OCI-LY1 (cell line): ENCODE measurements at regions not wholly inside any gene's neighbourhood (a gene's known extent, or its start where the extent isn't known, plus 50 kb on each side); places are given as distances from the start of the nearest gene placed in this dataset.

ENCODE experiments used
- EZH2 ChIP-seq: fragments of 200-600 bp; sonication (generic), shearing (Covaris generic); IDR thresholded peaks from 2 replicates; pipeline ENCODE4 v1.8.0; 2017; ENCODE audit warnings: borderline replicate concordance, mixed run types, mild to moderate bottlenecking, antibody characterized with exemption, low read length, moderate library complexity, mixed read lengths
- TF ChIP-seq, protein P1 (sequence below): fragments of 200-600 bp; sonication (generic), shearing (Covaris generic); IDR thresholded peaks from 2 replicates; pipeline ENCODE4 v1.5.1; 2017; ENCODE audit warnings: mild to moderate bottlenecking, antibody characterized with exemption, low read length, moderate library complexity, mixed read lengths

DNA sequence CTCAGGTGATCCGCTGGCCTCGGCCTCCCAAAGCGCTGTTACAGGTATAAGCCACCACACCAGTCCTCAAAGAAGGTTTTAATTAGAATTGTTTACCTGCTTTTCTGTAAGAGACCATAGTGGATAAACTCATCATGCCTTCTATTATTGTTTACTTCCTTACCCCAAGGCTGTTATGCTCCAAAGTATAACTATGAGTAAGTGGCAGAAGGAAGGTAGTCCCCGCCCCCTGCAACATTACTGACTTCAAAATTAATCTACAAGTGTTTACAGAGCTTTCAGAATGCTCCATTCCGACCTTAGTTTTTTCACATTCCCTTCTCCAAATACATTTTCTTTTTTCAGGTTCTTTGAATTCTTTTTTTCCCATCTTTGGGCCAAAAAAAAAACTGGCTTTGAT lies 480.5 kb upstream of the NOX3 start:
- TF ChIP-seq, protein P1, sequence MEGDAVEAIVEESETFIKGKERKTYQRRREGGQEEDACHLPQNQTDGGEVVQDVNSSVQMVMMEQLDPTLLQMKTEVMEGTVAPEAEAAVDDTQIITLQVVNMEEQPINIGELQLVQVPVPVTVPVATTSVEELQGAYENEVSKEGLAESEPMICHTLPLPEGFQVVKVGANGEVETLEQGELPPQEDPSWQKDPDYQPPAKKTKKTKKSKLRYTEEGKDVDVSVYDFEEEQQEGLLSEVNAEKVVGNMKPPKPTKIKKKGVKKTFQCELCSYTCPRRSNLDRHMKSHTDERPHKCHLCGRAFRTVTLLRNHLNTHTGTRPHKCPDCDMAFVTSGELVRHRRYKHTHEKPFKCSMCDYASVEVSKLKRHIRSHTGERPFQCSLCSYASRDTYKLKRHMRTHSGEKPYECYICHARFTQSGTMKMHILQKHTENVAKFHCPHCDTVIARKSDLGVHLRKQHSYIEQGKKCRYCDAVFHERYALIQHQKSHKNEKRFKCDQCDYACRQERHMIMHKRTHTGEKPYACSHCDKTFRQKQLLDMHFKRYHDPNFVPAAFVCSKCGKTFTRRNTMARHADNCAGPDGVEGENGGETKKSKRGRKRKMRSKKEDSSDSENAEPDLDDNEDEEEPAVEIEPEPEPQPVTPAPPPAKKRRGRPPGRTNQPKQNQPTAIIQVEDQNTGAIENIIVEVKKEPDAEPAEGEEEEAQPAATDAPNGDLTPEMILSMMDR, result no peak
- TF ChIP-seq EZH2, result no peak
